Esophagus muscularis mucosa (tissue), 4 donors: ENCODE measurements at regions not wholly inside any gene's neighbourhood (a gene's known extent, or its start where the extent isn't known, plus 50 kb on each side); places are given as distances from the start of the nearest gene placed in this dataset.

Experiments used
- DNase-seq: peaks from one replicate; pipeline ENCODE4 v3.0.0-alpha.2; 2017; ENCODE audit errors: extremely low spot score
- H3K27ac ChIP-seq, 4 donors: fragments of 200-600 bp; sonication (generic); replicated peaks in 1 of 4; 1 replicate in 3 of 4; 2 replicates in 1 of 4; pipeline ENCODE4 v1.5.1; 2016 to 2019; ENCODE audit warnings: mild to moderate bottlenecking in 1 of 4
- H3K27me3 ChIP-seq, 4 donors: fragments of 200-600 bp; sonication (generic); one replicate each; pipeline versions ENCODE4 v1.5.1 to v1.6.0; 2016 to 2019
- H3K36me3 ChIP-seq, 4 donors: fragments of 200-600 bp; sonication (generic); one replicate each; pipeline ENCODE4 v1.5.1; 2016 to 2019
- H3K4me1 ChIP-seq, 4 donors: fragments of 200-600 bp; sonication (generic); one replicate each; pipeline ENCODE4 v1.5.1; 2016 to 2019
- H3K4me3 ChIP-seq, 4 donors: fragments of 200-600 bp; sonication (generic); 1 replicate in 2 of 4; 2 replicates in 2 of 4; pipeline ENCODE4 v1.5.1; 2016 to 2019; ENCODE audit warnings: mild to moderate bottlenecking in 4 of 4, moderate library complexity in 1 of 4
- H3K9me3 ChIP-seq, 4 donors: fragments of 200-600 bp; sonication (generic); 1 replicate in 3 of 4; 2 replicates in 1 of 4; pipeline ENCODE4 v1.5.1; 2016 to 2019
- CTCF ChIP-seq, 3 experiments: fragments of 200-600 bp in 2 of 3; fragments of 450-650 bp in 1 of 3; sonication (generic) in 2 of 3; IDR thresholded peaks; one replicate each; pipeline ENCODE4 v1.5.1; 2017 to 2019; ENCODE audit warnings: antibody characterized with exemption in 3 of 3, mild to moderate bottlenecking in 2 of 3, moderate library complexity in 1 of 3
- EP300 ChIP-seq: sonication (generic); formaldehyde crosslinking; IDR thresholded peaks from one replicate; pipeline ENCODE4 v1.6.1; 2017; ENCODE audit warnings: antibody characterized with exemption
- POLR2A ChIP-seq: fragments of 450-650 bp; IDR thresholded peaks from one replicate; pipeline ENCODE4 v1.6.1; 2017; ENCODE audit warnings: antibody characterized with exemption, moderate library complexity, mild to moderate bottlenecking, low read depth
- POLR2AphosphoS5 ChIP-seq, 2 donors: sonication (generic); formaldehyde crosslinking; IDR thresholded peaks; one replicate each; pipeline ENCODE4 v1.6.1; 2017; ENCODE audit warnings: antibody characterized with exemption in 2 of 2
- WGBS: methylation state at CpG from one replicate; pipeline ENCODE4 v1.1.5; 2018; 5-methylcytosine and 5-hydroxymethylcytosine counted together
- intact Hi-C: fragments of 100-400 bp; cut with DNase I; formaldehyde crosslinking; loops from one replicate; pipeline ENCODE4 v1.15.1; 2023

- DNase-seq: no peak
- Histone ChIP-seq H3K4me3 (no peak overlapping the region), H3K4me1 (no peaks in the 10 kb centered on the region), H3K27ac (no peak overlapping the region), H3K36me3 (no peaks in the 10 kb centered on the region), H3K27me3 (no peaks in the 10 kb centered on the region), H3K9me3 (no peaks in the 10 kb centered on the region)
- intact Hi-C loops: no loop called here
- no peak for TF ChIP-seq POLR2A
- WGBS: 53% methylated on average over 6 of the region's 6 CpGs
These were observed 328.4 kb upstream of the GNAI1 start for GRCh38 chr7:79806161-79806734.

GRCh38 chr7:79790656-79791262 is 337.3 kb upstream of the MAGI2 start:
- TF ChIP-seq CTCF (IDR thresholded peaks at IDR 0.05): no peak
- TF ChIP-seq POLR2A: no peak
- no peak for TF ChIP-seq POLR2AphosphoS5 (IDR thresholded peaks at IDR 0.05)
- no peak for TF ChIP-seq EP300
- H3K4me3 ChIP-seq: no peak overlapping the region
- 69% methylated on average over 6 of the region's 6 CpGs for WGBS
- no peaks in the 10 kb centered on the region for H3K4me1 ChIP-seq
- DNase-seq: no peak
- no peak overlapping the region for H3K27ac ChIP-seq
- H3K27me3 ChIP-seq: no peaks in the 10 kb centered on the region
- intact Hi-C loops: no loop called here
- no peaks in the 10 kb centered on the region for H3K9me3 ChIP-seq
- no peaks in the 10 kb centered on the region for H3K36me3 ChIP-seq

- no peak for DNase-seq
- Histone ChIP-seq H3K36me3 (no peaks in the 10 kb centered on the region), H3K9me3 (no peaks in the 10 kb centered on the region), H3K4me1 (no peaks in the 10 kb centered on the region), H3K4me3 (no peak overlapping the region), H3K27ac (no peak overlapping the region), H3K27me3 (no peaks in the 10 kb centered on the region)
- intact Hi-C loops: no loop called here
- TF ChIP-seq POLR2AphosphoS5 (IDR thresholded peaks at IDR 0.05): no peak
- no peak for TF ChIP-seq POLR2A
- TF ChIP-seq EP300: no peak
- TF ChIP-seq CTCF (IDR thresholded peaks at IDR 0.05): no peak
- 8% methylated on average over 2 of the region's 2 CpGs for WGBS
These were observed 336.3 kb upstream of the MAGI2 start for GRCh38 chr7:79789584-79790345.

- Histone ChIP-seq H3K27ac (no peak overlapping the region), H3K4me1 (no peaks in the 10 kb centered on the region), H3K27me3 (no peaks in the 10 kb centered on the region), H3K4me3 (no peak overlapping the region), H3K9me3 (no peaks in the 10 kb centered on the region), H3K36me3 (no peaks in the 10 kb centered on the region)
- DNase-seq: no peak
- intact Hi-C loops: no loop called here
- TF ChIP-seq CTCF (IDR thresholded peaks at IDR 0.05): no peak
- no peak for TF ChIP-seq POLR2A
- no peak for TF ChIP-seq EP300
- no peak for TF ChIP-seq POLR2AphosphoS5 (IDR thresholded peaks at IDR 0.05)
- WGBS: 75% methylated on average over 3 of the region's 3 CpGs
These were observed 334.2 kb upstream of the MAGI2 start for GRCh38 chr7:79787623-79788022.

GRCh38 chr7:79787096-79787495 is 333.6 kb upstream of the MAGI2 start:
- DNase-seq: no peak

More at GRCh38 chr7:79787096-79787495, 333.6 kb upstream of the MAGI2 start:
- Histone ChIP-seq H3K9me3 (no peaks in the 10 kb centered on the region), H3K36me3 (no peaks in the 10 kb centered on the region), H3K27ac (no peak overlapping the region), H3K4me3 (no peak overlapping the region), H3K27me3 (no peaks in the 10 kb centered on the region), H3K4me1 (no peaks in the 10 kb centered on the region)
- 68% methylated on average over 2 of the region's 2 CpGs for WGBS
- intact Hi-C loops: no loop called here
- TF ChIP-seq EP300: no peak
- no peak for TF ChIP-seq POLR2AphosphoS5 (IDR thresholded peaks at IDR 0.05)
- TF ChIP-seq CTCF (IDR thresholded peaks at IDR 0.05): no peak
- TF ChIP-seq POLR2A: no peak
